NCI-H2196 treated with DMSO at 0.1 percent for 48 hours (cell line): ENCODE measurements at regions not wholly inside any gene's neighbourhood (a gene's known extent, or its start where the extent isn't known, plus 50 kb on each side); places are given as distances from the start of the nearest gene placed in this dataset.
"Not testable (repeated sequence)": the region's sequence is repeated elsewhere in the genome, so short reads cannot be mapped to it uniquely, and the experiment has no call there.

ENCODE experiments used
- DNase-seq: peaks from one replicate; lab custom pipeline; 2025; ENCODE audit not compliant: unreplicated experiment; lab: John Stamatoyannopoulos, UW

GRCh38 chr7:70846208-70846607 is 285.7 kb upstream of the GALNT17 start:
- DNase-seq, result no peak

GRCh38 chr7:70849580-70850235 is 282.2 kb upstream of the GALNT17 start:
- DNase-seq, result no peak

DNA sequence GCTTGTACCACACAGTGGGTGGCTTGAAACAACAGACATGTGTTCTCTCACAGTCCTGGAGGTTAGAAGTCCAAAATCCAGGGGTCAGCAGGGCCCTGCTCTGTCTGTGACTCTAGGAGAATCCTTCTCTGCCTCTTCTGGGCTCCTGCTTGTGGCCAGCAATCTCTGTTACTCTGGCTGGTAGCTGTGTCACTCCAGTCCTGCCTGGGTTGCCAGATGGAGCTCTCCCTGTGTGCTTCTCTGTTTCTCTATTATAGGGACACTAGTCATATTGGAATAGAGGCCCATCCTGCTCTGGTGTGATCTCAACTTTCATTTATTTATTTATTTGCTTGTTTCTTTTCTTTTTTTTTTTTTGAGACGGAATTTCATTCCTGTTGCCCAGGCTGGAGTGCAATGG is 276.6 kb upstream of the GALNT17 start:
- DNase-seq, result no peak

DNA sequence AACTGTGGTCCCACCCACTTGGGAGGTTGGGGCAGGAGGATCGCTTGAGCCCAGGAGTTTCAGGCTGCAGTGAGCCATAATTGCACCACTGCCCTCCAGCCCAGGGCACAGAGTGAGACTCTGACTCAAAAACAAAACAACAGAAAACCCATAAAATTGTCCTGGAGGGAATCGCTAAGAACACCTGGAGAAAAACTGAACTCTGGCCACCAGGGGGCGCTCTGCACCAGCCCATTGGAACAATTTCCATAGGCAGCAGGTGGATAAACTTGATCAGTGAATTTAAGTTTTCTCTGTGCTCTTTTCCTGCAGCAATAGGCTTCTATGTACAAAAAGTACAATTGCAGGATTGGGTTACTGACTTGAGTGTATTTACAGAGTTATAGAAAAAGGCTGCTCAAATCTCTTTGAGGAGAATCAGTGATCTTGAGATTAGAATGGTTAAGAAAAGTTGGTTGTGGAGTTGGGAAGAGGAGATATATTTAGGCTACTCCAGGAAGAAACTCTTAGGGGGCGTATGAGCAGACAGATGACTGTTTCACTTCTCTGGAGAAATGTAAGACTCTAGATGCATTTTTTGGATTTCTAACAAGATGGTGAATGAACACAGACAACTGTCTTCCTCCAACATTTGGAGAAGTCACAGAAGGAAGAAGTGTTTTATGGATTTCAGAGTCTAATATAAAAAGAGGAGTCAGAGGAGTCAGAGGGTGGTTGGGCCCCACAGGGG is 274.9 kb upstream of the GALNT17 start:
- DNase-seq, result peak; percentile 16

GRCh38 chr7:70857793-70858545 is 274.0 kb upstream of the GALNT17 start:
- no peak for DNase-seq

GRCh38 chr7:70867513-70867912 is 264.4 kb upstream of the GALNT17 start:
- no peak for DNase-seq

DNA sequence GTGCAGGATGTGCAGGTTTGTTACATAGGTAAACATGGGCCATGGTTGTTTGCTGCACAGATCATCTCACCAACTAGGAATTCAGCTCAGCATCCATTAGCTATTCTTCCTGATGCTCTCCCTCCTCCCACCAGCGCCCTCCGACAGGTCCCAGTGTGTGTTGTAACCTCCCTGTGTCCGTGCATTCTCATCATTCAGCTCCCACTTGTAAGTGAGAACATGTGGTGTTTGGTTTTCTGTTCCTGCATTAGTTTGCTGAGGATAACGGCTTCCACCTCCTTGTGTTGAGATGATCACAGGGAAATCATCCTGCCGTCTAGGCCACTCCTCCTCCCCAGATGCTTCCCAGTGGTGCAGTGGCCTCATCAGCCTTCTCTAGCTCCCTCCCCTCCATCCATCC is 261.6 kb upstream of the GALNT17 start:
- no peak for DNase-seq

GRCh38 chr7:70872188-70872587 is 259.8 kb upstream of the GALNT17 start:
- no peak for DNase-seq

DNA sequence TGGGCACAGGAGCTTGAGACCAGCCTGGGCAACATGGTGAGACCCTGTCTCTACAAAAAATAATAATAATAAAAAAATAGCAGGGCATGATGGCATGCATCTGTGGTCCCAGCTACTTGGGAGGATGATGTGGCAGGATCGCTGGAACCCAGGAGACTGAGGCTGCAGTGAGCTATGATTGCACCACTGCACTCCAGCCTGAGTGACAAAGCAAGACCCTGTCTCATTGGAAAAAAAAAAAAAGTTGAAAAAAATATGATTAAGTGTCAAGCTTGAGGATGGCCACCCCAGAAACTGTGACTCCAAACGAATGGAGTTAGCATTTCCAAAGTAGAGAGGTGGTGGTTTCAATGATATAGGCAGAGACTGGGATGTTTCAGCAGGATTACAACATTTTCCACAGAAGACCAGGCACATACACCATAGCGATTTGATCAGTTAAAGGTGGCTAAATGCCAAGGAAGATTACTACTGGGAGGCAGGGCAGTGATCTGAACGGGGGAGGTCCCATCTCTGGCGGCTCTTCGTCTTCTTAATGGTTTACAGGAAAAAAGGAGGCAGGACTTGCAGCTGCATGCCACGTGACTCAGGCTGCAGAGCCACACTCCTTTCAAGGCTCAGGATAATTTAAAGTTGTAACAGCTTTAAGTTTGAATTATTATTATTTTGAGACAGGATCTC is 250.6 kb upstream of the GALNT17 start:
- no peak for DNase-seq

DNA sequence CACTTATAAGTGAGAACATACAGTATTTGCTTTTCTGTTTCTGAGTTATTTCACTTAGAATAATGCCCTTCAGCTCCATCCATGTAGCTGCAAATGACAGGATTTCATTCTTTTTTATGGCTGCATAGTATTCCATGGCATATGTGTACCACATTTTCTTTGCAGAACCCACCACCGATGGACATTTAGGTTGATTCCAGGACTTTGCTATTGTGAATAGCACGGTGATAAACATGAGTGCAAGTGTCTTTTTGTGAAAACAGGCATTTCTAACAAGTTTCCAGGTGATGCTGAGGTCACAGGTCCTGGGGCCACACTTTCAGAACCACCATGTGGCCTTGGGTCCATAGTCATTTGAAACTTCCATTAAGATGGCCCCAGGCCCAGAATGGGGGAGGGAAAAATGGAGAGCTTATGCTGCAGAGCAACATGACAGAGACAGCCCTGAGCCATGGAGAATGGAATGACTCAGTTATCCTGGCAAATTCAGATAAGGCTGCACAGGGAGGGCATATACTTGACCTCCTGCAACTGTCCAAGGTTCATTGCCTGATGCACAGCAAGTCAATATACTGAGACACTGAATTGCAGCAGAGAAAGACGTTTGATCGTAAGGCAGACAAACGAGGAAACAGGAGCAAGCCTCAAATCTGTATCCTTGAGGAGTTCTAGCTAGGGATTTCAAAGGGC is 248.0 kb upstream of the GALNT17 start:
- DNase-seq, result no peak

GRCh38 chr7:70884440-70884764 is 247.5 kb upstream of the GALNT17 start:
- no peak for DNase-seq

DNA sequence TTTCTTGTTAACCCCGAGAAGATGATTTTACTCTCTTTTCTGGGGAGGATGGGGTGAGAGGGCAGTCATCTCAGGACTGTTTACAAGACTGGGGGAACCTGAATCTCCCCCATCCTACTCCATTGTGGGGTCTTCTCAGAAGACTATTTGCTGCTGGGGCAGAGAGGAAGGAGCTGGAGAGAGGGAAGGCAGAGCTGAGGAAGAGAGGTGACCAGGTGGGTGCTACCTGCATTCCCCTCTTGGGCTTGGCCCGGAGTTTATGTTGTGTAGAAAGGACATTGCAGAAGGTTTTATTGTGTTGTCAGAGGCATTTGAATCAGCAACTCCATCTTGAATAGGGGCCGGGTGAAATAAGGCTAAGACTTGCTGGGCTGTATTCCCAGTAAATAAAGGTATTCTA is 247.1 kb upstream of the GALNT17 start:
- DNase-seq, result no peak

DNA sequence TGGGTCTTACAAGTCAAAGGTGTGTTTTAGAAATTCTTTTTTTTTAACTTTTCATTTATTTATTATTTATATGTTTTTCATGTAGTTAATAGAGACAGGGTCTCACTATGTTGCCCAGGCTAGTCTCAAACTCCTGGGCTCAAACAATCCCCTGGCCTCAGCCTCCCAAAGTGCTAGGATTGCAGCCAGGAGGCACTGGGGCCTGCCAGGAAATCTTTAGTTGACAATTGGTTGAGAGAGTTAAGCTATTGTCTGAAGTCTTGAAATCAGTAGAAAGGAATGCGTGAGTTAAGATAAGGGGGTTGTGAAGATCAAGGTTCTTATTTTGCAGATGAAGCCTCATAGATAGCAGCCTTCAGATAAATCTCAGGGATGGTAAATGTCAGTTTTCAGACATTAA is 245.4 kb upstream of the GALNT17 start:
- DNase-seq, result no peak

- DNase-seq, result no peak
Observed at GRCh38 chr7:70887186-70887585, 244.8 kb upstream of the GALNT17 start.

DNA sequence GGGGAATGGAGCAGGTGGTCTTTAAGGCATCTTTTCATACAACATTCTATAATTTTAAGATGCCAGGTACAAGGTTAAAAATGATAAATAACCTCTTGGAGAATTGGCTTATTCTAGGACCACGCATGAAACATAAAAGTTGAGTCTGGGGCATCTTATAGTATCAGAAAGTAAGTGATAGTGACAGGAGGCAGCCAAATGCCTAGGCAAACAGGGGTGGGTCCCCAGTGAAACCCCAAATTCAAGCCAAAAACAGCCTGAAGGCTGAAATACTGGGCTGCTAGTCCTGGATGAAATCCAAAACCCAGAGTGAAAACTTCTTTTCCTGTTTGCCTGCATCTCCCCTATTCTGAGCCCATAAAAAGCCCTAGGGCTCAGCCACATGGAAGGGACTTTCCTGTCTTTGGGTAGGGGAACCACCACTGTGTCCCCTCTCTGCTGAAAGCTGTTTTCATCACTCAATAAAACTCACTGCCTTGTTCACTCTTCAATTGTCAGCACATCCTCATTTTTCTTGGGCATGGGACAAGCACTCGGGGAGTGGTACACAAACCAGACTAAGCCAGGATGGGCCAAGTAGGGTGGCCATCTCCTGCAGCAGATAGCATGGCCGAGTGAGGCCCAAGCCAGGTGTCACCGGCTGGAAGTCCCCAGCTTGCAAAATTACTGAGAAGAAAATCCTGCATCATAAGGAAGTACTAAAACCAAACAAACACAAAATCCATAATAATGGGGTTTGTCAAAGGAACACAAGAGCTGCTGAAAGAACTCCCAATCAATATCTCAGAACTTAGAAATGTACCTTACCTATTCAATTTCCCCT is 241.6 kb upstream of the GALNT17 start:
- no peak for DNase-seq

DNA sequence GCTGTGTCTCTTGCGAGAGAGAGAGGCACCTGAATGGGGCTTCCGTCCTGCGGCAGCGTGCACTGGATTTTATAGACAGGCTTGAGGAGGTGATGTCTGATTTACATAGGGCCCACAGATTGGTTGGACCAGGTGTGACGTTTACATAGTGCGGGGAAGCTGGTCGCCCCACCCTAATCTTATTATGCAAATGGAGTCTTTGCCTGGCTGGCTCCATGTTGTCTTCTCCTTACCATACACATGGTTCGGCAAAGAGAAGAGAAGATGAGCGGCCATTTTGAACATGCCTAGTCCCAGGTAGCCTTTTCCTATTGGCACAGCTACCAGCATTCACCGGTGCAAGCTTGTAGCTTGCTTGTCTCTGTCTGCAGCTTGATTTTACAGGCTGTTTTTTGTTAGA is 238.5 kb upstream of the GALNT17 start:
- no peak for DNase-seq

GRCh38 chr7:70893971-70894715 is 237.8 kb upstream of the GALNT17 start:
- DNase-seq, result no peak

- no peak for DNase-seq
Observed at GRCh38 chr7:70894799-70895198, 237.1 kb upstream of the GALNT17 start.

- not testable (repeated sequence) for DNase-seq
Observed at GRCh38 chr7:70895337-70896200, 236.4 kb upstream of the GALNT17 start.
